Upper lobe of left lung (tissue), 6 donors: ENCODE measurements at regions not wholly inside any gene's neighbourhood (a gene's known extent, or its start where the extent isn't known, plus 50 kb on each side); places are given as distances from the start of the nearest gene placed in this dataset.

Experiments
- ATAC-seq, 2 donors: fragments of 200-7000 bp; cut with Tn5 transposase; one replicate each; pipeline ENCODE4 v1.9.1; 2022; ENCODE audit warnings: mild to moderate bottlenecking in 2 of 2, moderate library complexity in 2 of 2; ENCODE audit not compliant: low FRiP score in 2 of 2
- DNase-seq, 2 donors: peaks; one replicate each; pipeline ENCODE4 v3.0.0-alpha.2; 2019 to 2020
- H3K27ac ChIP-seq, 4 donors: fragments of 200-600 bp; sonication (generic); one replicate each; pipeline ENCODE4 v1.5.1; 2016 to 2019
- H3K27me3 ChIP-seq, 4 donors: fragments of 200-600 bp; sonication (generic); one replicate each; pipeline ENCODE4 v1.5.1; 2017 to 2019
- H3K36me3 ChIP-seq, 4 donors: fragments of 200-600 bp; sonication (generic); one replicate each; pipeline ENCODE4 v1.5.1; 2016 to 2019
- H3K4me1 ChIP-seq, 4 donors: fragments of 200-600 bp; sonication (generic); one replicate each; pipeline ENCODE4 v1.5.1; 2018 to 2019
- H3K4me3 ChIP-seq, 4 donors: fragments of 200-600 bp; sonication (generic); one replicate each; pipeline ENCODE4 v1.5.1; 2017 to 2019; ENCODE audit warnings: mild to moderate bottlenecking in 2 of 4, moderate library complexity in 1 of 4
- H3K9me3 ChIP-seq, 4 donors: fragments of 200-600 bp; sonication (generic); one replicate each; pipeline ENCODE4 v1.5.1; 2018 to 2019
- EP300 ChIP-seq, 4 donors: sonication (generic); formaldehyde crosslinking; IDR thresholded peaks; one replicate each; pipeline ENCODE4 v1.5.1; 2017; ENCODE audit warnings: antibody characterized with exemption in 4 of 4, control low read depth in 2 of 4
- POLR2A ChIP-seq, 4 donors: fragments of 450-650 bp; IDR thresholded peaks; one replicate each; pipeline ENCODE4 v1.5.1; 2016 to 2017; ENCODE audit warnings: antibody characterized with exemption in 4 of 4, mild to moderate bottlenecking in 2 of 4
- POLR2AphosphoS5 ChIP-seq, 2 donors: sonication (generic); formaldehyde crosslinking; IDR thresholded peaks; one replicate each; pipeline ENCODE4 v1.5.1; 2017; ENCODE audit warnings: antibody characterized with exemption in 2 of 2
- WGBS, 2 donors: methylation state at CpG; one replicate each; pipeline ENCODE4 v1.1.5; 2017 to 2018; 5-methylcytosine and 5-hydroxymethylcytosine counted together
- TF ChIP-seq, protein P1 (sequence below), 6 experiments: fragments of 450-650 bp in 4 of 6; fragments of 200-600 bp in 2 of 6; sonication (generic) in 2 of 6; IDR thresholded peaks; one replicate each; pipeline ENCODE4 v1.5.1; 2016 to 2019; ENCODE audit warnings: antibody characterized with exemption in 6 of 6
- donor health status: DM: no; HTN: no; CAD: no; lungs with moderate emphysema.
- donor health status: DM: no; HTN: yes; CAD: no; lungs with severe emphysema.

GRCh38 chr5:29263915-29264351 lies 1929.6 kb upstream of the CDH6 start:
- Histone ChIP-seq H3K27ac (no peak overlapping the region), H3K27me3 (no peaks in the 10 kb centered on the region), H3K36me3 (no peaks in the 10 kb centered on the region), H3K4me3 (no peak overlapping the region), H3K9me3 (no peaks in the 10 kb centered on the region), H3K4me1 (no peaks in the 10 kb centered on the region)
- TF ChIP-seq EP300 (IDR thresholded peaks at IDR 0.05): no peak
- no peak for TF ChIP-seq POLR2AphosphoS5 (IDR thresholded peaks at IDR 0.05)
- TF ChIP-seq, protein P1, sequence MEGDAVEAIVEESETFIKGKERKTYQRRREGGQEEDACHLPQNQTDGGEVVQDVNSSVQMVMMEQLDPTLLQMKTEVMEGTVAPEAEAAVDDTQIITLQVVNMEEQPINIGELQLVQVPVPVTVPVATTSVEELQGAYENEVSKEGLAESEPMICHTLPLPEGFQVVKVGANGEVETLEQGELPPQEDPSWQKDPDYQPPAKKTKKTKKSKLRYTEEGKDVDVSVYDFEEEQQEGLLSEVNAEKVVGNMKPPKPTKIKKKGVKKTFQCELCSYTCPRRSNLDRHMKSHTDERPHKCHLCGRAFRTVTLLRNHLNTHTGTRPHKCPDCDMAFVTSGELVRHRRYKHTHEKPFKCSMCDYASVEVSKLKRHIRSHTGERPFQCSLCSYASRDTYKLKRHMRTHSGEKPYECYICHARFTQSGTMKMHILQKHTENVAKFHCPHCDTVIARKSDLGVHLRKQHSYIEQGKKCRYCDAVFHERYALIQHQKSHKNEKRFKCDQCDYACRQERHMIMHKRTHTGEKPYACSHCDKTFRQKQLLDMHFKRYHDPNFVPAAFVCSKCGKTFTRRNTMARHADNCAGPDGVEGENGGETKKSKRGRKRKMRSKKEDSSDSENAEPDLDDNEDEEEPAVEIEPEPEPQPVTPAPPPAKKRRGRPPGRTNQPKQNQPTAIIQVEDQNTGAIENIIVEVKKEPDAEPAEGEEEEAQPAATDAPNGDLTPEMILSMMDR (IDR thresholded peaks at IDR 0.05): no peak
- TF ChIP-seq POLR2A (IDR thresholded peaks at IDR 0.05): no peak
- ATAC-seq: no peak
- 62 to 83% methylated on average over 4 of the region's 4 CpGs for WGBS, 2 donors
- DNase-seq: no peak

DNA sequence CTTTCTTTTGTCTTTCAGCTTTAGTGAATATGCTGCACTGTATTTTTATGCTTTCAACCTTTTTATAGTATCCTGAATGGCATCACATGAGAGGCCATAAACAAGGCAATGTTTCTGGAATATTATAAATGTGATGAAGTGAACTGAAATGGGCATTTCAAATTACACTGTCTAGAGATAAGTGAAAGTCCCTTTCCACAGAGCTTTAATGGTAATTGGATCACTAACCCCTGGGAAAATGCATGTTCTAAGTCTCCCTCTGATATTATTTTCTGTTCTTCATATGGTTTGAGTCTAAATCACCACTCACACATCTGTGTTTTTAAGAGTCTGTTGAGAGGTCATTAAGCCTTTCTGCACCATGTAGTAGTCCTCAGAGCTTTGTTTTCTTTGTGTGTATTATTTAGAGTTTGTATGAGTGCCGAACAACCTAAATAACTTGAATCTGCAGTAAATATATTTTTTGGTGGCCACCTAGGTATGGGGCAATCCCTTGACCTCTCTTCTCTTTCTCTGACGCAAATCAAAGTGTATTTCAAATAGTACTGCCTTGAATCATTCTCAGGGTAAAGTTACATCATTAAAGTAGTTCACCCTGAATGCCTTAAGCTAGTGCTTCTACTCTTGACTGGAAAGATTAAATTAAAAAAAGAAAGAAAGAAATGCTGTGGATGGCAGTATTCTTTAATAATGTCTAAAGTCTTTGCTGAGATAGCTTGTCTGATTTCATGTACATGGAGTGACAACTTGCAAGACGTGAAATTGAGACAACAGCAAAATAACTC lies 1931.0 kb upstream of the CDH6 start:
- DNase-seq (no peak), ATAC-seq (no peak)
- TF ChIP-seq, protein P1 (IDR thresholded peaks at IDR 0.05): no peak
- TF ChIP-seq POLR2AphosphoS5 (IDR thresholded peaks at IDR 0.05): no peak
- no peak for TF ChIP-seq POLR2A (IDR thresholded peaks at IDR 0.05)
- TF ChIP-seq EP300 (IDR thresholded peaks at IDR 0.05): no peak
- Histone ChIP-seq H3K27ac (no peak overlapping the region), H3K27me3 (no peaks in the 10 kb centered on the region), H3K9me3 (no peaks in the 10 kb centered on the region), H3K4me1 (no peaks in the 10 kb centered on the region), H3K36me3 (no peaks in the 10 kb centered on the region), H3K4me3 (no peak overlapping the region)
- 71 to 74% methylated on average over 3 of the region's 3 CpGs for WGBS, 2 donors

- Histone ChIP-seq H3K9me3 (no peaks in the 10 kb centered on the region), H3K27ac (no peak overlapping the region), H3K36me3 (no peaks in the 10 kb centered on the region), H3K27me3 (no peaks in the 10 kb centered on the region), H3K4me3 (no peak overlapping the region), H3K4me1 (no peaks in the 10 kb centered on the region)
- ATAC-seq (no peak), DNase-seq (no peak)
- 61 to 90% methylated on average over 1 of the region's 1 CpG for WGBS, 2 donors
- TF ChIP-seq EP300 (IDR thresholded peaks at IDR 0.05) (no peak), POLR2A (IDR thresholded peaks at IDR 0.05) (no peak), POLR2AphosphoS5 (IDR thresholded peaks at IDR 0.05) (no peak)
- TF ChIP-seq, protein P1 (IDR thresholded peaks at IDR 0.05): no peak
Observed at GRCh38 chr5:29261213-29261612, 1932.3 kb upstream of the CDH6 start.

GRCh38 chr5:29252390-29252789 lies 1941.1 kb upstream of the CDH6 start:
- TF ChIP-seq, protein P1 (IDR thresholded peaks at IDR 0.05): no peak
- no peak for TF ChIP-seq POLR2A (IDR thresholded peaks at IDR 0.05)
- no peak for TF ChIP-seq EP300 (IDR thresholded peaks at IDR 0.05)
- TF ChIP-seq POLR2AphosphoS5 (IDR thresholded peaks at IDR 0.05): no peak
- WGBS, 2 donors: 84 to 89% methylated on average over 2 of the region's 2 CpGs
- Histone ChIP-seq H3K9me3 (no peaks in the 10 kb centered on the region), H3K4me1 (no peaks in the 10 kb centered on the region), H3K4me3 (no peak overlapping the region), H3K27me3 (no peaks in the 10 kb centered on the region), H3K36me3 (no peaks in the 10 kb centered on the region), H3K27ac (no peak overlapping the region)
- no peak for DNase-seq
- no peak for ATAC-seq
